ENCODE measurements at regions not wholly inside any gene's neighbourhood (a gene's known extent, or its start where the extent isn't known, plus 50 kb on each side); places are given as distances from the start of the nearest gene placed in this dataset.

DNA sequence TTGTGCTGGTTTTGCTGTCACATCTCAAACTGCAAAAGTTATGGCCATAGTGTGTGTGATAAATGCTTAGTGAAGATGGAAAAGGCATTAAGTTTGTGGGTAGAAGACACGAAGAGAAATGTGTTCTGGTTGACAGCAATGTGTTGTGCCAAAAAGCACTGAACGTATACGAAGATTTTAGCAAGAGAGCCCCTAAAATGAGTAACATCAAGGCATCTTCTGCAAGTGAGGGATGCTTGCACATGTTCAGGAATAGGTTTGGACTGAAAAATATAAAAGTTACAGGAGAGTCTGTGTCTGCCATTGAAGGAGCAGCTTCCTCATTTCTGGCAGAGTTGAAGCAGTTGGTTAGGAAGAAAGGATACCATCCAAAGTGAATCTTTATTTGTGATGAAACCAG is 167.1 kb downstream of the ADAMTS15 start:
- no peak overlapping the region for H3K4me3 ChIP-seq (ENCODE audit: low read depth, low read length)
- TF ChIP-seq, protein P1, sequence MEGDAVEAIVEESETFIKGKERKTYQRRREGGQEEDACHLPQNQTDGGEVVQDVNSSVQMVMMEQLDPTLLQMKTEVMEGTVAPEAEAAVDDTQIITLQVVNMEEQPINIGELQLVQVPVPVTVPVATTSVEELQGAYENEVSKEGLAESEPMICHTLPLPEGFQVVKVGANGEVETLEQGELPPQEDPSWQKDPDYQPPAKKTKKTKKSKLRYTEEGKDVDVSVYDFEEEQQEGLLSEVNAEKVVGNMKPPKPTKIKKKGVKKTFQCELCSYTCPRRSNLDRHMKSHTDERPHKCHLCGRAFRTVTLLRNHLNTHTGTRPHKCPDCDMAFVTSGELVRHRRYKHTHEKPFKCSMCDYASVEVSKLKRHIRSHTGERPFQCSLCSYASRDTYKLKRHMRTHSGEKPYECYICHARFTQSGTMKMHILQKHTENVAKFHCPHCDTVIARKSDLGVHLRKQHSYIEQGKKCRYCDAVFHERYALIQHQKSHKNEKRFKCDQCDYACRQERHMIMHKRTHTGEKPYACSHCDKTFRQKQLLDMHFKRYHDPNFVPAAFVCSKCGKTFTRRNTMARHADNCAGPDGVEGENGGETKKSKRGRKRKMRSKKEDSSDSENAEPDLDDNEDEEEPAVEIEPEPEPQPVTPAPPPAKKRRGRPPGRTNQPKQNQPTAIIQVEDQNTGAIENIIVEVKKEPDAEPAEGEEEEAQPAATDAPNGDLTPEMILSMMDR (IDR thresholded peaks at IDR 0.05; ENCODE audit: low read depth, low read length, missing control alignments): no peak
- in situ Hi-C loops (cut with HindIII; ENCODE audit: low sequenced_read_pairs): no loop called here
- no peak for DNase-seq (ENCODE audit: low read depth)

DNA sequence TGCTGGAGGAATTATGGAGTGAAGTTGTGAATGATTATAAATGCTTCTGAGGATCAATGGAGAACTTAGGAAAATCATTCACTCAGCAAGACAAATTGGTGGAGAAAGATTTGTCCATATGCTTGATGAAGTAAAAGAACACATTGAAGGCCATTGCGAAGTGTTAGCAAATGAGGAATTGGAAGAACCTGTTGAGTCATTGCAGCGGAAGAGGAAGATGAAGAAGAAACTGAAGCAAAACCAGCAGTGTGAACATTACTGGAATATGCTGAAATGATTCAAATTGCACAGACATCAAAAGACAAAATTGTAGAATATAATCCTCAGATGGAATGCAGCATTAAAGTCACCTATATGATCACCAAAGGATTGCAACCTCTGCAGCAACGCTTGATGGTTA is 168.1 kb downstream of the ADAMTS15 start:
- H3K4me3 ChIP-seq (ENCODE audit: low read depth, low read length): no peak overlapping the region
- DNase-seq (ENCODE audit: low read depth): no peak
- in situ Hi-C loops (cut with HindIII; ENCODE audit: low sequenced_read_pairs): no loop called here
- TF ChIP-seq, protein P1 (IDR thresholded peaks at IDR 0.05; ENCODE audit: low read depth, low read length, missing control alignments): no peak

DNA sequence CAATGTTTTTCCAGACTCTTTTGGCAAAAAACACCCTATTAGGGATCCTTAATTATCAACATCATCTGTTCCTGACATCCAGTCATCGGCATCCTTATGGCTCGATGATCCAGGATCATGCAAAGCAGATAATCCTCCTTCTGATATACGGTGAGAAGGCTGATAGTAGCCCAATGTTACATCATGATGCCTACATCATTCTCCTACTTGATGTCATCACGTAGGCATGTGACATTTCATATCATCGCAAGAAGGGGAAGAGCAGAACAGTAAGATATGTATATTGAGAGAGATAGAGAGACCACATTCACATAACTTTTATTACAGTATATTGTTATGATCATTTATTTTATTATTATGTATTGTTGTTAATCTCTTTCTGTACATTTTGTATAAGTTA is 168.6 kb downstream of the ADAMTS15 start:
- in situ Hi-C loops (cut with HindIII; ENCODE audit: low sequenced_read_pairs): no loop called here
- TF ChIP-seq, protein P1 (IDR thresholded peaks at IDR 0.05; ENCODE audit: low read depth, low read length, missing control alignments): no peak
- DNase-seq (ENCODE audit: low read depth): no peak
- H3K4me3 ChIP-seq (ENCODE audit: low read depth, low read length): no peak overlapping the region

DNA sequence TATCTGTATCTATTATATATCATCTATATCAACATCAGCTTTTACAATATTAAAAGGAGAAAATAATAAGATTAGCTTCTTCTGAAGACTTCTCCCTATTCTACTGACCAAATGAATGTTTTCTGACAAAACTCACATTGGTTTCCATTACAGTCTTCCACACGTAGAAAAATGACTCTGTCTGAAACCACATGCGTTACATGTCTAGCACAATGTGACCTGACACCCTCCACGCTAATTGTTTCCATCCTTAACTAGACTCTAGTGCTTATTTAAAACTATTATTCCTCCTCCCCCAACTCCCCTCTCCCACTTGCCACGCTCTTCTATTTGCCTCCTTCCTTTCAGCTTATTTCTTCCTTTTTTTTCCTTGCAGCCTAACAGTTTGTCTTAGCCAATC is 172.1 kb downstream of the ADAMTS15 start:
- no peak for DNase-seq (ENCODE audit: low read depth)
- H3K4me3 ChIP-seq (ENCODE audit: low read depth, low read length): no peak overlapping the region
- TF ChIP-seq, protein P1 (IDR thresholded peaks at IDR 0.05; ENCODE audit: low read depth, low read length, missing control alignments): no peak
- in situ Hi-C loops (cut with HindIII; ENCODE audit: low sequenced_read_pairs): no loop called here

DNA sequence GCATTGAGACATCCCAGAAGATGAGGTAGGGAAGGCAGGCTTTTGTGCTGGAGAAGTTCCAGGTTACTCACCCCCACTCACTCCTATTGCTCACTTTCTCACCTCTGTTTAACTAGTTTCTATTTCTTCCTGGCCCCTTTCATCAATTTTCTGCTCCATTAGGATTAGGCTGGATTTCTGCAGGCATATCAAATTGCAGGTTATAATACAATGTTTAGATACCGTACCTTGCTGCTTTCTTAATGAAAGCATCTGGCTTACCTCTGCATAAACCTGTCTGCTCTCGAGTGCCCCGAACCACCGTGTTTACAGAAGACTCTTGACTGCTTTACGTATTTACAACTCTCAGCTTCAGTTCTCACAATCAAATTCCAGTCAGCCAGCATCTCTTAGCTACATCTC is 173.7 kb downstream of the ADAMTS15 start:
- H3K4me3 ChIP-seq (ENCODE audit: low read depth, low read length): no peak overlapping the region
- in situ Hi-C loops (cut with HindIII; ENCODE audit: low sequenced_read_pairs): no loop called here
- no peak for DNase-seq (ENCODE audit: low read depth)
- TF ChIP-seq, protein P1 (IDR thresholded peaks at IDR 0.05; ENCODE audit: low read depth, low read length, missing control alignments): no peak

DNA sequence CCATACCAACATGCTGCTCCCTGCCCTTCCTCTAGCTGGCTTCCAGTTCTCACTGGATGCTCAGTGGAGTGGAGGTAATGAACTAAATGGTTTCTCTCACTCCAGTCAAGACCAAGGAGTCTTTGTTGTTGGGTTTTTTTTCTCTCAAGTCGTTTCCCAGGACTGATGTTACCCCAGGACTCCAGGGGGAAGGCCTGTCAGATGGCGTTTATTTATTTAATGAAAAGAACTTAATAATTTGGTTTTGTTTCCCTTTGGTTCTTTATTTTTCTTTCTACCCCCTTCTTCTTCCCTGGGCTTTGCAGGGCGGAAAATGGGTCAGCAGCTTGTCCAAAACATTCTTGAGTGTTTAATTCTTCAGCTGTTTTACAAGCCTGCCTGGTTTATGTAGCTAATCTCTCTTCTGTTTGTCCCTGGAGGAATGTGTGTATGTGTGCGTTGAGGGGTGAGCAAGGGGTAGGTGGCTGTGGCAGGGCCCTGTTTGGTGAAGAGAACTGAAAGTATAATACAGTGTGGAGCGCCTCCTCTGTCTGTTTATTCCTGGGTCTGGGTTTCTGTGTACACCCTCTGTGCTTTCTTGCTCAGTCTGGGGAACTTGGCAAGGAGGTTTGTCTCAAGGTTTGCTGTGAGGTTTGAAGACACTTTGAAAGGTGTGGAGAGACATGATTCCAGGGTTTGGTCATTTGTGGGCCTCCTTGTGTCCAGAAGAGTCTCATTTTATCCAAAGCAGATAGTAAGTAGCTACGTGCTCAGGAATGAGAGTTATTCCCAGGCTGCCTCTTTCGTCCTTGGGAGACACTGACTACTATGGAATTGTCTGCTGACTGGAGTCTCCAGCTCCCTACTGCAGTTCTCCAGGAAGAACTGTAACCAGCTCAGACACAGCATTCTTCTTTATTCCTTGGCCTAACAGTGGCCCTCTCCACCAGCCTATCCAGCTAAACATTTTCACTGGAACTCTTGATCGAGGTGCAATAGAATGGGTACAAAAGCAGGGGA is 175.5 kb downstream of the ADAMTS15 start:
- DNase-seq (ENCODE audit: low read depth): no peak
- TF ChIP-seq, protein P1 (IDR thresholded peaks at IDR 0.05; ENCODE audit: low read depth, low read length, missing control alignments): no peak
- H3K4me3 ChIP-seq (ENCODE audit: low read depth, low read length): no peak overlapping the region
- in situ Hi-C loops (cut with HindIII; ENCODE audit: low sequenced_read_pairs): no loop called here

All from astrocyte of the cerebellum (primary cell).